EL (cell line): ENCODE measurements at regions not wholly inside any gene's neighbourhood (a gene's known extent, or its start where the extent isn't known, plus 50 kb on each side); places are given as distances from the start of the nearest gene placed in this dataset.

ENCODE experiments used
- DNase-seq: peaks from one replicate; pipeline ENCODE4 v3.0.0-alpha.2; 2016

DNA sequence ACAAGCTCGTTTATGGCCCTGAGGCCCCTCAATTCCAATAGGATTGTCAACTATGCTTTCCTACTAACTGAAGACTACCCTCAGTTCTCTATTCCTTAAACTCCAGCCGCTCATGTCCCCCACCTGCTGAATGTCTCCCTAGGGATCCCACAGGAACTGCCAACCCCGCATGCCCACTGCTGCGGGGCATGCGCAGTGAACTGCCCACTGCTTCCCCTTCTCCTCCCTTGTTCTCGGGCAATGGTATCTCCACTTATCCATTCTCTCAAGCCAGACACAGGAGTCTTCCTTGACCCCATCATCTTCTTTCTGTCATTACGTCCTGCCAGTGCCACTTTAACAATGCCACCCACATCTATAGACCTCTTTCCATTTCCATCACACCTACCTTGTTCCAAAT lies 90.0 kb downstream of the FGF18 start:
- no peak for DNase-seq

DNA sequence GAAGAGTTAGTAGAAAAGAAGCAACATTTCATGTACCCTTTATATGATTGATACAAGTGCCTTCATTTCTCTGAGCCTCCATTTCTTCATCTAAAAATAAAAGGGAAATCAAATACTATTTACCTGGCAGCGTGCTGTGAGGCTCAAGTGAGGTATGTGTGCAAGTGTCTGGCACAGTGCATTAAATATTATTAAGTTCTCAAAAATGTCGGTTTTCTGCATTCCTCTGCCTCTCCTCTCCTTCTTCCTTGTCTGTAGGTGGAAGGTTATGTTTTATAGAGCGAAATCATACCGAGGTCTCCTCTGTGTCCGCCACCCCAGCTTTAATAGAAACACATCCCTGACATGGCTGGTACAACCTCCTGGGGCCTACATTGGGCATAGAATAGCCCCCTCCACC lies 93.0 kb downstream of the FGF18 start:
- no peak for DNase-seq

DNA sequence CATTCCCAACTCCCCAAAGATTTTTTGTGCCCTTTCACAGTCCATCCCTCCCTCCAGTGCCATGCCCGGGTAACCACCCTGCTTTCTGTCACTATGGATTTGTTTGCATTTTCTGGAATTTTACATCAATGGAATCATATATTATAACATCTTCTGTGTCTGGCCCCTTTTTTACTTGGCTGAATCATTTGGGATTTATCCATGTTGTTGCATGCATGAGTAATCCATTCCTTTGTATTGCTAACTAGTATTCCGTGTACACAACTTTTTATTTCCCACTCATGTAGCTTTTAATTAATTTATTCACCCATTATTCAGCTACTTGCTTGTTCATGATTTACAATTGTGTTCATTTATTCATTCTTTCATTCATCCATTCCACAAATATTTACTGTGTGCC lies 94.1 kb downstream of the FGF18 start:
- DNase-seq: no peak

DNA sequence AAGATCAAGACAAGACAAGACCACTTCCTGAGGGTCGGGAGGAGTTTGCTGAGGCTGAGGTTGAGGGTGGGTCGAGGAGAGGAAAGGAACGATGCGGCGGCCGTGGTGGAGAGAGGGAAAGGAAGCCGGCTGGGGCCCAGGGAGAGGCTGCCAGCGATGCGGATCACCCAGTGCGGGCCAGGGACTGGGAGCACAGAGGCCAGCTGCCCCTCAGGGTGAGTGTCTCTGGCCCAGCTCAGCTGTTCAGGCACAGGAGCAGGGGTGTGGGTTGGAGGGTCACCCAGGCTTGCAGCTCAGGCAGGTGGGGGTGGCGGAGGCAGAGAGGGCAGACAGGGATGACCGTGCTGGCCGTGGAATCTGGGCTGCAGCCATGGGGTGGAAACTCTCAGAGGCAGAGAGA lies 99.5 kb downstream of the FGF18 start:
- no peak for DNase-seq

DNA sequence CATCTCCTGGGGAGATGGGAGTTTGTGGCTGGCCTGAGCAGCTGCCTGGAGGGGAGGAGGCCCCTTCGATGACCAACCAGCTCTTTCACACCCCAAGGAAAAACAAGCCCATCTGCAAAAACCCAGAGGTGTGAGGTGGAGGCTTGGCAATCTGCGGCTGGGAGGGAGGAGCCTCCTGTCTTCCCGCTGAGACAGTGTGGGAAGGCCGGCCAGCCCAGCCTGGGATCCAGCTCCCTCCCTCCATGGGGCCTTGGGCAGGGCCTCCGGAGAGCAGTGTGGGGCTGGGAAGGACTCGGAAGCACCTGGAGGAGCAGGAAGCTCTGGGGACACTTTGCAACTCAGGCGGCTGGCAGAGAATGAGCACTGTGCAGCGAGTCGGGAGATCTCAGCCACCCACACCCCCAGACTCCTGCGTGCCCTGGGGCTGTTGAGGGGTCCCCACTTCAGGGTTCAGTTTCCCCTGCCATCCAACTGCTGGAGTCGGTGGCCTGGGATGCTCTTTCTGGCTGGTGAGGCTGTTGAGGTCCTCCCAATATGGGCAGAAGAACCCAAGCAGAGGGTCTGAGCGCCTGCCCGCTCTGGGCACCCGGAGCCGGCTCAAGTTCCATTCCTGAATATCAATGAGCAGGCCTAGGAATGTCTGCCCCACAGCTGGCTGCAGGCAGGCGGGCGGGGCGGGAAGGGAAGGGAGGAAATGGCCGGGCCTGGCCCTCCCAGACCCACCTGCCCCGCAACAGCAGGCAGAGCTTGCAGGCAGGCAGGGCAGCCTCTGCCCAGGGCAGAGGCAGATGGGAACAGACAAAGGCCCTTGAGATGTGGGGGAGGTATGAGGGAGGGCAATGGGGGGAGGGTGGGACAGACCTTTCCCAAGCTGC lies 101.1 kb downstream of the FGF18 start:
- peak; percentile 35 for DNase-seq

DNA sequence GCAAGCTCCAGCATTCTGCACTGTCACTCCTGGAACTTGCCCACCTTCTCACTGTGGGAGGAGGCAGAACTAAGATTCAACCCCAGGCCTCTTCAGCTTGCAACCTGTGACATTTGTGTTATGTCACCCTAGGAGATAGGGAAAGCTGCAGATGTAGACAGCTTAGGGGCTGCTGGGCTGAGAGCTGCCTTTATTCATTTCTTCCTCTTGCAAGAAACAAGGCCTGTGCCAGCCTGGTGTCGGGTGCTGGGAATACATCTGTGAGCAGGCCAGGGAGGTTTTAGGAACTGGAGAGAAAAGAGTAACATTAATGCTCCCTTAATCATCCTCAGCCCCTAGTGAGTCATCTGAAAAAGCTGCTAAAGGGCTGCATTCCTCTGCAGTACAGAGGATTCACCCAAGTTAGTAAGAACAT lies 101.8 kb downstream of the FGF18 start:
- peak; percentile 95 for DNase-seq

DNA sequence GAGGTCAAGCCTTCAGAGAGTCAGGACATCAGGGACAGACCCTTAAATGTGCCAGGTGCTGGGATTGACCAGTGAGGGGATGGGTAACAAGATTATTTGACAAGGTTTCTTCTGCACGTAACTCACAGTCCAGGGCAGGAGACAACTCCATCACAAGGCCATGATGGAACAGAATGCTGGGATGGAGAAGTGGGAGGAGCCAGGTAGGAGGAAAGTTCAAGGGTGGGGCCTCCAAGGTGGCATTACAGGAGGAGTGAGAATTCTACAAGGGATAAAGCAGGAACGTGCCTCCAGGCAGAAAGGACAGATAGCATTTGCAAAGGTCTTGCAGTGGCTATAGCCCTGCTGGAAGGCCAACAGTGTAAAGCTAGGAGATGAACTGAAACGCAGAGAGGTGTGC lies 102.2 kb downstream of the FGF18 start:
- DNase-seq: no peak

DNA sequence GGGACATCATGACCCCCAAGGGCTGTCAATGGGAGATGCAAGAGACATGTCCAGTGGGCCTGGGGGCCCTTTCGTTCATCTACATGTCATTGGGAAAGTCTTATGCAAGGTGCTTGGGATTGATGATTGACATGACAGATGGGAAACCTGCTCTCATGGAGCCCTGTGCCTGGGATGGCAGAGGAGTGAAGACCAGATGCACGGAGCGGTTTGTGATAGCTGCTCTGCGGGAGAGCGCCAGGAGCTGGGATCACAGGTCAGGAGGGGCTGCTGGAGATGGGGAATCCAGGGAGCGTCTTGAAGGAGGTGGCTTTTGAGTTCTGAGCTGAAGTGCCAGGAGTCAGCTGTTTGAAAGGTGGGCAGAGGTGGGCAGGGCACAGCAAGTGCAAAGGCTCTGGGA lies 104.3 kb downstream of the FGF18 start:
- no peak for DNase-seq

DNA sequence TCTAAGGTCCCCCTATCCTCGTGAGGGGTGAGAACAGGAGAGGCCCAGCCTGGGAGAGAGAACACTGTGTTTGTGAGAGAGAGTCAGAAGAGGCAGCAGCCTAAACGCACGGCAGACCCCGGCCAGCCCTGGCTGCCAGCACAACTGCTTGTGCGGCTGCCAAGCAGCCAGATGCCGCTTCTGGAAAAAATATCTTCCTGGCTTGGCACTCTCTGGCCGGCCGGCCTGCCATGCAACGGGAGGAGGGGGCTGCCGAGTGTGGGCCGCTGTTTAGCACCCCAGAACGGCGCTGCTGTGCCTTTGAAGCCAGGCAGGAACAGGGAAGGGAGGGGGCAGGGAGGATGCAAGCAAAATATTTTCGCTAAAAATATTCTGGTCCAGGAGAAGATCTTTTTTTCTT lies 105.0 kb downstream of the FGF18 start:
- no peak for DNase-seq

DNA sequence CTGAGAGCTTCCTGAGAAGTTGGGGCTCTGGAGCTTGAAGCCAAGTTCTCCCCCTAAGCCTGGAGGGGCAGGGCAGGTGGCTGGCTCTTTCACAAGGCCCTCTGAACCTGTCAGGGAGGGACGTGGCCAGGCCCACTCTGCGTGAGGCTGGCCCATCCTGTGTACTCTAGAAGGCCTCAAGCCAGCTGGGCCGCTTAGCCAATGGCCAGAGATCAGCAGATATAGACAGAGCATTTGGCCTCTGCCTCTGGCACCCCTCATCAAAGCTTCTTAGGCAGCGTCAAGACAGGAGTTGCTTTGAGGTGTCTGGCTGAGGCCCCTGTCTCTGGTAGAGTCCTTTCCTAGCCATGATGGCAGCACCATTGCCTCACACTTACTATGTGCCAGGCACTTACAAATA lies 105.6 kb downstream of the FGF18 start:
- DNase-seq: no peak

DNA sequence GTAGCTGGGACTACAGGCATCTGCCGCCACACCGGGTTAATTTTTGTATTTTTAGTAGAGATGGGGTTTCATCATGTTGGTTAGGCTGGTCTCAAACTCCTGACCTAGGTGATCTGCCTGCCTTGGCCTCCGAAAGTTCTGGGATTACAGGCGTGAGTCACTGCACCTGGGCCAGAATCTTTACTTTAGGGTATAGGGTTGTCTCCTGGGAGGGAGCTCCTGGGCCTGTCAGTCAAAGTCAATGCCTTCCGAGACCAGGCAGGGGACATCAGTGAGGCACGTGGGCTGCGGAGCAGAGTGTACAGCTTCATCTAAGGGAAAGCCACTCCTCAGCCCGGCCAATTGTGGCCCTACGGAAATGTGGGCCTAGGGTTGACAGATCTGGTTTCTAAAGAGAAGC lies 108.6 kb downstream of the FGF18 start:
- no peak for DNase-seq

DNA sequence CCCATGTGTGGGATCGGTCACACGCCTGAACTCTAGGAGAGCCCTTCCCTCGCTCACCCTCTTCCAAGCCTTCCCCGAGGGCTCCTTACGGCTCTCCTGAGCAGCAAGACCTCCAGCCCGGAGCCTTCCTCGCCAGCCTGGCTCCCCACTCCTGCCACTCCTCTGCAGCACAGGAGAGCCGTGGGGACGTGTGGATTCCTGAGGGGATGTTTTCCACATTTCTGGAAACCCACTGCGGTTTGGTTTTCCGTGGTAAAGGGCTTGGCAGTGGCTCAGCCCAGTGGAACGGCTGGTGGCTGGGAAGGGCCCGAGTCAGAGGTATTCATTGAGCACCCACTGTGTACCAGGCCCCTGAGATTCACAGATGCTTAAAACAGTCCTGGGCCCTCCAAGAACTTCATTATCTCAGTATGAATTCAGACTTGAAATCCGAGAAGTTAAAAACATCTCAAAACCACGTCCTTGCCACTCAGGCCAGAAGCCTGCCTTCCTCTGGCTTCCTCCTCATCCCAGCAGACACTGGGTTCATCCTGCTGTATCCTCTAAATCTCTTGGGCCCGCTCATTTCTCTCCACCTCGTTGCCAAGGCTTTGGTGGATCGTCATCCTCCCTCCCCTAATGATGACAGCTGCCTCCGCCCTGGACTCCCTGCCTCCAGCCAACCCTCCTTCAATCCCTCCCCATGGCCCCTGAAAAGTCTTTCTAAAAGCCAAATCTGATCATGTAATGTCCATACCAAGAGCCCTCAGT lies 109.6 kb downstream of the FGF18 start:
- DNase-seq: no peak

DNA sequence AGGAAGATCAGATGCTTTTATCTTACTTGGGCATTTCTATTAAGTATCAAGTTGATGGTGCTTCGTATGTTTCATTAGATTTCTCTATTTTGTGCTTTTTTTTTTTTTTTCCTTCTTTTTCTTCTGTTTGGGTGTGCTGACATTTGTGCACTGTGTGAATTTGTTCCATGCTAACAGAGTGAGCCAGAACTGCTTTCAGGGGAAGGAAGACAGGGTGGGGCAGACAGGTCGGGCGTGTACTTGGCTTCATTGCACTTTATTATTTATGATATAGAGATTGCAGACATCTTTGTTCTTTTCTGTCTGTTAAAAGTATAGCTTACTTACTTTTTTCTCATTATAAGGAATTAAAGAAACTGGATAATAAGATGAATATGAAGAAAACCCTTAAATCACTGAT lies 112.2 kb downstream of the FGF18 start:
- no peak for DNase-seq

DNA sequence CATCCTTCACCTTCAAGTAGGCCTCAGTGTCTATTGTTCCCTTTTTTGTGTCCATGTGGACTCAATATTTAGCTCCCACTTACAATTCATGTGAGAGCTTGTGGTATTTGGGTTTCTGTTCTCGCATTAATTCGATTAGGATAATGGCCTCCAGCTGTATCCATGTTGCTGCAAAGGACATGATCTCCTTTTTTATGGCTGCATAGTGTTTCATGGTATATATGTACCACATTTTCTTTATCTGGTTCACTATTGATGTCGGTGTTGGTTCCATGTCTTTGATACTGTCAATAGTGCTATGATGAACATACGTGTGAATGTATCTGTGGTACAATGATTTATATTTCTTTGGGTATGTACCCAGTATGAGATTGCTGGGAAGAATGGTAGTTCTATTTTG lies 113.7 kb downstream of the FGF18 start:
- DNase-seq: no peak

DNA sequence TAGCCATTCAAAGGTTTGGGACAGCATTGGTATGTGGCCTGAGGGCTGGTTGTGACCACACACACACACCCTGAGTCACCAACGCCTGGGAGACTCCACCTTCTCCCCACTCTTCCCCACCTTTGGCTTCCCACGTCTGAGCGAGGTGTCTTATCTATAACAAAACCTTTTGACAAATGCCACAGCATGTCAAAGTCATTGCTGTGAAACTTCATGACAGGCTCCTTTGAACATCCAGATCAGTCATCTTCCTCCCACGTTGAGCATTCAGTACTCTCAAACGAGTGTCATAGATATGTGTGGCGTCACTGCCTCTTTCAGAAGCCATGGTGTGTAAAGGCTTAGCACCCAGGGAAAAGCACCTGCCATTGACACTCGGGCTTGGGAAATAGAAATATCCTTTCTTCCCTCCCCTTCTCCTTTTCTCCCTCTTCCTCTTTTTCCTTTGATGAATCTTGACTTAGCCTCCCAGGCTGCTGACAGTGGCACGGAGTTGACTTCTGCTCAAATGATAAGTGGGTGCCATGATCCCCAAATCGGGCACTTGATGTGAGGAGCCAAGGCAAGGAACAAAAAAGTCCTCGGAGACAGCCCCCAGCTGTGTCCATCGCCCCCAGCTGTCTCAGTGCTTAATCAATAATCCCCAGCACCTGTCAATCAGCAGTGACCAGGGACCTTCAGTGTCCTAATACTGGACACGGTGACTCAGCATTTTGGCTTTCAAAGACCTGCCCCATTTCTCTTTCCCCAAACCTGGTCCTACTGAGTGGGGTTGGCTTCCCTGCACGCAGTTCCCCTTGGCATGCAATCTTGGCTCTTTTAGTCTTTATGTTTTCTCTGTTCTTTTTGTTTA lies 114.8 kb downstream of the FGF18 start:
- peak; percentile 49 for DNase-seq

DNA sequence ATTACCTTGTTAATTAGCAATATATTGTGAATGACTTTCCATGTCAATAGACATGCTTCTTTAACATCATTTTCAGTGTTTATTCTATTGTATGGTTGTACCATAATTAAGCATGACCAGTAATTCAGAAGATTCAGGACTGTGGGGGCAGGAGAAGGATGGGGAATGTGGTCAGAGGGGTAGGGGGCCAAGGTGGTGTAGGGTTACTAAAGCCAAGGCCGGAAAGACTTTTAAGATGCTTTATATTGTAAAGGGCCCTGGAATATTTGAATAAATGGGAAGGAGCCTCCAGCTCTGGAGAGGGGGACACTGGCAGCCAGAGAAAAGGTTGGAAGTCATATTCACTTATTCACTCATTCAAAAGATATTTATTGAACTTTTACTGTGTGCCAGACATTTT lies 115.7 kb downstream of the FGF18 start:
- DNase-seq: no peak

DNA sequence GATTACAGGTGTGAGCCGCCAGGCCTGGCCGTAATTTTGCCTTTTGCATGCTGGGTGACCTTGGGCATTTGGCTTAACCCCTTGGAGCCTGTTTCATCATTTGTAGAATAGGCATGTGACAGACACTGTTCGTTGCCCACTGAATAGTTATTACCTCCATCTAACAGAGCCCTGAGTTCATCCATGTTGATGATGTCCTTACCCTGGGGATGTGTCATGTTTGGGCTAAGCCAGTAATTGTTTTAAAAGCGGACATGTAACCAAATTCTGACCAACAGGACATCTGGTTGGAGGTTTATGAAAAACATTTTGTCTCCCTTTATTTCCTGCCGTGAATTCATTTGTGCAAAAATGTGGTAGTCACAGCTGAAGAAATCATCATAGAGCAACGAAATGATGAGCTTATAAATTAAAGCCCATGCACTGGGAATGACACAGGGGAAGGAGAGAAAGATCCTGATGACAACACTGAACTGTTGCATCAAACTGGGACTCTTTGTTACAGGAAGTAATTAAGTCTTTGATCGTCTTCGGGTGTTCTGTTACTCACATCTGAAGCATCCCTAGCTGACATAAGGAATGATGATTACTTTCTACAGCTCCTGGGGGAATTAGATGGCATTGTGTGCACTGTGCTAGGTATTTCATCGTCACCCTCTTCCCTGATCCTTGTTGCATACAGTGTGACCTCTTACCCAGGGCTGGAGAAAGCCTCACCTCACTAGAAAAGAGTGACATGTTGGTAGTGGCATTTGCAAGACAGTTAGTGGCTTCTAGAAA lies 117.8 kb downstream of the FGF18 start:
- DNase-seq: peak; percentile 56

DNA sequence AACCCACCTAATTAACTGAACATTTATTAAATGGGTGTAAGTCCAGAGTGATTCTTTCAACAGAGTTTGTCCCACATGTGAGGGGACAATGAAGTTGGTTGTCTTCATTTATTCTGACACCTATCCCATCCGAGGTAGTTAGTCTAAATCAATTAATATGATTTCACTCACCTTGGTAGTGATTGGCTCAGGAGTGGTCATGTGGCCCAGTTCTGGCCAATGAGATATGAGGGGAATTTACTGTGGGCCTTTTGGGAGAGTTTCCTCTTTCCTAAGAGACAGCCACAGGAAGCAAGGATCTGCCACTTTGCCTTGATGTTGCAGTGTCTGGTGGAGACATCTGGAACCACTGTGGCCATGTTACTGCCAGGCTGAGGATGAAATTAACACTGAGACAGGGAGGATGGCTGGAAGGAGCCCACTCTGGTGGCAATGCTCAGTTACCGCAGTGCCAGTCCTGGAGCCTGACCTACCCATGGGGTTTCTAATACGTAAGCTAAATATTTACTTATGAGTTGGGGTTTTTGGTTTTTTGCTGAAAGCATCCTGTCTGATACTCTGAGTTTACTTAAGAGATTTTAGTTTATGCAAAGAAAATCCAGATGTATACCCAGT lies 118.6 kb downstream of the FGF18 start:
- no peak for DNase-seq

DNA sequence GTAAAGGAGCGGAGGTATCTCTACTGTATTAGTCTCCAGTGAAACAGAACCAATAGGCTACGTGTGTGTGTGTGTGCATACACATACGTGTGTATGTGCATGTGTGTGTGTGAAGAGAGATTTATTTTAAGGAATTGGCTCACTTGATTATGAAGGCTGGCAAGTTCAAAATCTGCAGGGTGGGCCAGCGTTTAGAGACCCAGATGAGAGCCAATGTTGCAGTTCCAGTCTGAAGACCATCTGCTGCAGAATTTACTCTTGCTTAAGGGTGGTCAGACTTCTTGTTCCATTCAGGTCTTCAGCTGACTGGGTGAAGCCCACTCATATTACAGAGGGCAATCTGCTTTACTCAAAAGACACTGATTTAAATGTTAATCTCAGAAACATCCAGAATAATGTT lies 119.2 kb downstream of the FGF18 start:
- DNase-seq: no peak

DNA sequence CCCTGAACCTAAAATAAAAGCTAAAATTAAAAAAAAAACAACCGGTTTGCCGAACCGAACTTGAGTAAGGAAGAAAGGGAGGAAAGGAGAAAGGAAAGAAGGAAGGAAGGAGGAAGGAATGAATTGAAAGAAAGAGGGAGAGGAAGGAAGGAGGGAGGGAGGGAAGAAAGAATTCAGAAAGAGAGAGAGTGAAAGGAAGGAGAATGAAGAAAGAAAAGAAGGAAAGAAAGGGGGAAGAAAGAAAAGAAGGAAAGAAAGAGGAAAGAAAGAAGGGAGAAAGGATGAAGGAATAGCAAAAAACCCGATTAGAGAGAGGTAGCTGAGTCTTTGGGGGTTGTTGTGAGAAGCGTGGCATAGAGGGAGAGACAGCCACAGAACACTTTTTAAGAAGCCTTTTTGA lies 121.4 kb downstream of the FGF18 start:
- DNase-seq: no peak

DNA sequence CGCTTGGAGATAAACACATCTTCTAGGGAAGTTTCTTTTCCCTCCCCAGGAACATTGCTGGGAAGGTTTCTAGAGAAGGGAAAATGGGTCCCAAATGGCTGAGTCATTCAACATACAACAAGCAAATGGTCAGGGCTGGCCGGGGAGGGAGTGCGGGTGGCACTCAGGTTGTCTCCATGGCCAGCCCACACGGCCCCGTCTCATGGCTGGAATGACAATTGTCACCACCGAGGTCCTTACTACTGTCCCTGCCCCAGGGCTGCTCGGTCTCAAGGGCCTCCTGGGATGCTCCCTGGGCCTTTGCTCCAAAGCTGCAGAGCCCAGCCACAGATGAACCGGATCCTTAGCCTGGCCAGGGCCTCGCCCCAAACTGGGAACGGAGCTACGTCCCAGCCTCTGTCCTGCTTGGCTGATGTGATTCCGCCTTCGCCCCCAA lies 121.9 kb downstream of the FGF18 start:
- DNase-seq: no peak

DNA sequence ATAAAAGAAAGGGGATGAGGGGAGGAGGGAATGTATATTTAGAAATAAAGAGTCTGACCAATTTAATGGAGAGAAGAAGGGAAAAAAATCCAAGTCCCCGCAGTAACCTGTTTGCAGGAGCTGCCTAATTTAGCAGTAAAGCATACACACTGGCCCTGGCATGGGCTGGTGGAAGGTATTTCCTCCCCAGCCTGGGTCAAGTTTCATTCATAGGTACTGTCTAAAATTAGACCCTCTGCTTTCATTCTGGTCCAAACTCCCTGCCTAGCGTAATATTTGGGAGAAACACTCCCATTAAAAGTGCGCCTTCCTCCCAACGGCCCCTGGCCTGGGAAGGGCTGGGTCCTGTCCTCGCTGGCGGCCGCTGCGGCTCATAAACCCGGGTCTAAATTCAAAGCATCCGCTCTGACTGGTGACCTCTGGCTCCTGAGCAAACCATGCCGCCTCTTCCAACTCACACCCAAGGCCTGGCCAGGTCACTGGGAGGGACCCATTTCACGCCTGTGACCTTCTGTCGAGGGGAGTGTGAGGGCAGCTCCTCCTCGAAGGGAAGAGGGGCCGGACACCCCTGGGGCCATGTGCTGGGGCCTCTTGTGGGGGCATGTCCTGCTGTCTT lies 123.2 kb downstream of the FGF18 start:
- DNase-seq: no peak
